ENCODE measurements at regions not wholly inside any gene's neighbourhood (a gene's known extent, or its start where the extent isn't known, plus 50 kb on each side); places are given as distances from the start of the nearest gene placed in this dataset.

DNA sequence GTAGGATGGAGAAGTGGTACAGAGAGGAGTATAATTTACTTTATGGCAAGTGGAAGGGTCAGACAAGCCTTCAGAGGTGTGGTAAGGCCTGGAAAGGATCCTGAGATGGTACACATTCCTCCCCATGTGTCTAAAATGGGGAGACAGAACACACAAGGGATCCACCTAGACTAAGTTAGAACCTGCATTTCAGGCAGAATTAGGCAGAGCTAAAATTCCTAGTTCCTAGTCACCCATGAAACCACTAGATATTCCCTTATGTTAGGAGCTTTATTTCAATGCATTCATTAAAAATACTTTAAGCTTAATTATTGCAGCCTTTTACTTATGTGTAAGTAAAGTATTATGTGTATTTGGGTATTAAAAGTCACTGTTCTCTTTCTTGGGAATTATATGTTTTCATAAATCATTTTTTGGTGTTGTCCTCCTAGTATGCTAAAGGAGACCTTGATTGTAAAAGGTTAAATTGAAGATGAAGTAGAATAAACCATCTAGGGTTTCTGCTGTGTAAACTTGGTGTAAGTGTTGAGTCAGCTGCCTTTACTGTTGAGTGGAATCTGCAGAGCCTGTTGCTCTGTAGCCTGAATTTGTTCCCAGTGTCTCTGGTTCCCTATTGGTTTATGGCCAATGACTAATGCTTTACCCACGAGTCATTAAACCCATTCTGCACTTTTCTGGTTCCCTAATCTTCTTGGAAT lies 423.2 kb downstream of the ATP23 start:
- Mint-ChIP-seq H3K27me3 (peaks cover 3% of the 10 kb centered on the region), H3K4me1 (ENCODE audit: low read depth) (no peaks in the 10 kb centered on the region), H3K36me3 (ENCODE audit: low read depth) (no peaks in the 10 kb centered on the region), H3K9me3 (no peaks in the 10 kb centered on the region), H3K27ac (no peak overlapping the region), H3K4me3 (no peak overlapping the region)
- ATAC-seq (no peak), DNase-seq (no peak)
- TF ChIP-seq CTCF (IDR thresholded peaks at IDR 0.05): no peak
- ChIA-PET CTCF (no interaction called here), POLR2A (no interaction called here)
- intact Hi-C loops (cut with micrococcal nuclease): no loop called here

DNA sequence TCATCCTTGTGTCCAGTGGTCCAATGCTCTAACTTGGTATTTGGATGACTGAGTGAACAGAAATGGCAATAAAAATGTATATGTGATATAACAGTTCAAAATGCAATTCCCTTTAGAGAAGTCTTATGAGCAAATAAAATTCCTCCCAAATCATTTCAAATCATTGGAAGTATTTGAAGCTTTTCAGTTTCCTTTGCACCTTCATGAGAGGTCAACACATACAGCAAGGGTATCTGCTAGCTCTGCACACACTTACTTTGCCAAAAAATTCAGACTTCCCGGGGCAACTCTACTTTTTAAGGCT lies 423.7 kb downstream of the ATP23 start:
- no peak overlapping the region for H3K27ac Mint-ChIP-seq
- no peaks in the 10 kb centered on the region for H3K9me3 Mint-ChIP-seq
- H3K27me3 Mint-ChIP-seq: peaks cover 3% of the 10 kb centered on the region
- H3K4me1 Mint-ChIP-seq (ENCODE audit: low read depth): no peaks in the 10 kb centered on the region
- ATAC-seq (no peak), DNase-seq (no peak)
- H3K36me3 Mint-ChIP-seq (ENCODE audit: low read depth): no peaks in the 10 kb centered on the region
- CTCF ChIA-PET: no interaction called here
- no peak overlapping the region for H3K4me3 Mint-ChIP-seq
- no peak for TF ChIP-seq CTCF (IDR thresholded peaks at IDR 0.05)
- POLR2A ChIA-PET: no interaction called here
- intact Hi-C loops (cut with micrococcal nuclease): no loop called here

- POLR2A ChIA-PET: no interaction called here
- Mint-ChIP-seq H3K4me3 (no peak overlapping the region), H3K4me1 (ENCODE audit: low read depth) (no peaks in the 10 kb centered on the region), H3K27ac (no peak overlapping the region), H3K9me3 (no peaks in the 10 kb centered on the region), H3K36me3 (ENCODE audit: low read depth) (no peaks in the 10 kb centered on the region), H3K27me3 (peaks cover 3% of the 10 kb centered on the region)
- TF ChIP-seq CTCF (IDR thresholded peaks at IDR 0.05): no peak
- ATAC-seq: no peak
- no peak for DNase-seq
- CTCF ChIA-PET: no interaction called here
- intact Hi-C loops (cut with micrococcal nuclease): no loop called here
These were observed 425.7 kb downstream of the ATP23 start for GRCh38 chr12:58367041-58367440.

GRCh38 chr12:58368001-58368400 lies 426.6 kb downstream of the ATP23 start:
- DNase-seq: no peak
- Mint-ChIP-seq H3K36me3 (ENCODE audit: low read depth) (no peaks in the 10 kb centered on the region), H3K27ac (no peak overlapping the region), H3K9me3 (no peaks in the 10 kb centered on the region), H3K4me3 (no peak overlapping the region), H3K27me3 (peaks cover 3% of the 10 kb centered on the region), H3K4me1 (ENCODE audit: low read depth) (no peaks in the 10 kb centered on the region)
- ATAC-seq: no peak
- ChIA-PET POLR2A (no interaction called here), CTCF (interaction anchor here (0.8 kb wide), 1 partner anchor 69 kb away, joined by 4 read pairs; no protein-coding TSS in a partner anchor)
- TF ChIP-seq CTCF (IDR thresholded peaks at IDR 0.05): no peak
- intact Hi-C loops (cut with micrococcal nuclease): no loop called here

- CTCF ChIA-PET: no interaction called here
- TF ChIP-seq CTCF (IDR thresholded peaks at IDR 0.05): no peak
These were observed 428.2 kb downstream of the ATP23 start for GRCh38 chr12:58369576-58369975.

More at GRCh38 chr12:58369576-58369975, 428.2 kb downstream of the ATP23 start:
- POLR2A ChIA-PET: no interaction called here
- H3K27ac Mint-ChIP-seq: no peak overlapping the region
- intact Hi-C loops (cut with micrococcal nuclease): no loop called here
- ATAC-seq (no peak), DNase-seq (no peak)
- peaks cover 3% of the 10 kb centered on the region for H3K27me3 Mint-ChIP-seq
- no peaks in the 10 kb centered on the region for H3K9me3 Mint-ChIP-seq
- no peaks in the 10 kb centered on the region for H3K36me3 Mint-ChIP-seq (ENCODE audit: low read depth)
- H3K4me3 Mint-ChIP-seq: no peak overlapping the region
- no peaks in the 10 kb centered on the region for H3K4me1 Mint-ChIP-seq (ENCODE audit: low read depth)
